OCI-LY7 (cell line): ENCODE measurements at regions not wholly inside any gene's neighbourhood (a gene's known extent, or its start where the extent isn't known, plus 50 kb on each side); places are given as distances from the start of the nearest gene placed in this dataset.

Experiments
- BruUV-seq: library from RNA; stranded (reverse); fragments of 400-500 nt; replicated peaks from 2 replicates; lab custom pipeline; 2021; lab: Mats Ljungman, UMichigan
- CTCF ChIA-PET: fragments of 300-600 bp; sonication (Branson Sonifier 250); formaldehyde crosslinking; loops from one replicate; lab custom pipeline; 2022; ENCODE audit warnings: antibody characterized with exemption; ENCODE audit not compliant: unreplicated experiment; lab: Charles Lee
- POLR2A ChIA-PET: fragments of 300-600 bp; sonication (Branson Sonifier 250); formaldehyde crosslinking; loops from one replicate; lab custom pipeline; 2022; ENCODE audit warnings: antibody characterized with exemption; lab: Charles Lee
- DNase-seq: peaks from one replicate; pipeline ENCODE4 v3.0.0-alpha.2; 2015; ENCODE audit warnings: low spot score
- H2AFZ ChIP-seq: fragments of 200-600 bp; sonication (generic), shearing (Covaris generic); 2 replicates; pipeline ENCODE4 v1.6.1; 2014; ENCODE audit warnings: mild to moderate bottlenecking, antibody characterized with exemption, low read length, moderate library complexity
- H3K27ac ChIP-seq: fragments of 200-600 bp; sonication (generic); 2 replicates; pipeline ENCODE4 v1.5.1; 2014; ENCODE audit warnings: mixed run types, low read depth, mild to moderate bottlenecking, moderate library complexity, low read length, inconsistent platforms; ENCODE audit not compliant: poor library complexity, severe bottlenecking
- H3K36me3 ChIP-seq: fragments of 200-600 bp; sonication (generic); 2 replicates; pipeline ENCODE4 v1.6.1; 2014; ENCODE audit warnings: mild to moderate bottlenecking, antibody characterized with exemption, low read length, moderate library complexity, mixed read lengths; ENCODE audit not compliant: insufficient read depth
- H3K4me1 ChIP-seq: fragments of 200-600 bp; sonication (generic); 2 replicates; pipeline ENCODE4 v1.5.1; 2014; ENCODE audit warnings: mild to moderate bottlenecking, low read length; ENCODE audit not compliant: insufficient read depth, poor library complexity, severe bottlenecking
- H3K4me2 ChIP-seq: fragments of 200-600 bp; sonication (generic); 2 replicates; pipeline ENCODE4 v1.6.1; 2014; ENCODE audit warnings: mild to moderate bottlenecking, low read length
- H3K4me3 ChIP-seq: fragments of 200-600 bp; sonication (generic); 2 replicates; pipeline ENCODE4 v1.5.1; 2014; ENCODE audit warnings: mild to moderate bottlenecking, low read depth, low read length; ENCODE audit not compliant: poor library complexity, severe bottlenecking
- H3K79me2 ChIP-seq: fragments of 200-600 bp; sonication (generic); 2 replicates; pipeline ENCODE4 v1.6.1; 2016; ENCODE audit warnings: low read depth, mild to moderate bottlenecking, low read length, moderate library complexity, mixed read lengths; ENCODE audit not compliant: insufficient read depth
- H3K9me2 ChIP-seq: fragments of 200-600 bp; sonication (generic); 2 replicates; pipeline ENCODE4 v1.6.1; 2016; ENCODE audit warnings: mild to moderate bottlenecking, low read length, mixed read lengths; ENCODE audit not compliant: insufficient read depth
- H3K9me3 ChIP-seq: fragments of 200-600 bp; sonication (generic); 2 replicates; pipeline ENCODE4 v1.6.1; 2014; ENCODE audit warnings: mild to moderate bottlenecking, mixed run types, low read length, mixed read lengths
- H4K20me1 ChIP-seq: fragments of 200-600 bp; sonication (generic); 2 replicates; pipeline ENCODE4 v1.6.1; 2014; ENCODE audit warnings: mild to moderate bottlenecking, antibody characterized with exemption, low read length, moderate library complexity, mixed read lengths; ENCODE audit not compliant: insufficient read depth
- EZH2phosphoT487 ChIP-seq: fragments of 200-600 bp; sonication (generic); IDR thresholded peaks from 2 replicates; pipeline ENCODE4 v1.6.1; 2018; ENCODE audit warnings: low read depth, borderline replicate concordance, mild to moderate bottlenecking, mixed run types, antibody characterized with exemption, low read length, moderate library complexity, mixed read lengths
- intact Hi-C: fragments of 100-400 bp; cut with micrococcal nuclease; formaldehyde crosslinking; loops from one replicate; pipeline ENCODE4 v1.10.0; 2022; ENCODE audit not compliant: unreplicated experiment
- TF ChIP-seq, protein P1 (sequence below): fragments of 200-600 bp; sonication (generic); conservative IDR thresholded peaks from 2 replicates; pipeline ENCODE4 v1.5.1; 2014; ENCODE audit warnings: mild to moderate bottlenecking, antibody characterized with exemption, low read length, moderate library complexity, mixed read lengths

GRCh38 chr7:109694149-109695071 is 1124.7 kb downstream of the DNAJB9 start:
- Histone ChIP-seq H3K4me3 (no peak overlapping the region), H3K27ac (no peak overlapping the region), H3K4me2 (no peak overlapping the region), H3K9me3 (no peaks in the 10 kb centered on the region), H3K4me1 (no peaks in the 10 kb centered on the region), H3K36me3 (no peaks in the 10 kb centered on the region), H4K20me1 (no peaks in the 10 kb centered on the region), H3K9me2 (no peaks in the 10 kb centered on the region), H2AFZ (no peak overlapping the region), H3K79me2 (no peaks in the 10 kb centered on the region)
- DNase-seq, result no peak
- POLR2A ChIA-PET, result interaction anchor here (0.6 kb wide), 1 partner anchor 12 kb away, joined by 4 read pairs; no protein-coding TSS in a partner anchor
- no TSS peak for BruUV-seq
- no peak for TF ChIP-seq EZH2phosphoT487
- TF ChIP-seq, protein P1, sequence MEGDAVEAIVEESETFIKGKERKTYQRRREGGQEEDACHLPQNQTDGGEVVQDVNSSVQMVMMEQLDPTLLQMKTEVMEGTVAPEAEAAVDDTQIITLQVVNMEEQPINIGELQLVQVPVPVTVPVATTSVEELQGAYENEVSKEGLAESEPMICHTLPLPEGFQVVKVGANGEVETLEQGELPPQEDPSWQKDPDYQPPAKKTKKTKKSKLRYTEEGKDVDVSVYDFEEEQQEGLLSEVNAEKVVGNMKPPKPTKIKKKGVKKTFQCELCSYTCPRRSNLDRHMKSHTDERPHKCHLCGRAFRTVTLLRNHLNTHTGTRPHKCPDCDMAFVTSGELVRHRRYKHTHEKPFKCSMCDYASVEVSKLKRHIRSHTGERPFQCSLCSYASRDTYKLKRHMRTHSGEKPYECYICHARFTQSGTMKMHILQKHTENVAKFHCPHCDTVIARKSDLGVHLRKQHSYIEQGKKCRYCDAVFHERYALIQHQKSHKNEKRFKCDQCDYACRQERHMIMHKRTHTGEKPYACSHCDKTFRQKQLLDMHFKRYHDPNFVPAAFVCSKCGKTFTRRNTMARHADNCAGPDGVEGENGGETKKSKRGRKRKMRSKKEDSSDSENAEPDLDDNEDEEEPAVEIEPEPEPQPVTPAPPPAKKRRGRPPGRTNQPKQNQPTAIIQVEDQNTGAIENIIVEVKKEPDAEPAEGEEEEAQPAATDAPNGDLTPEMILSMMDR, result no peak
- intact Hi-C loops, result no loop called here
- CTCF ChIA-PET, result no interaction called here

DNA sequence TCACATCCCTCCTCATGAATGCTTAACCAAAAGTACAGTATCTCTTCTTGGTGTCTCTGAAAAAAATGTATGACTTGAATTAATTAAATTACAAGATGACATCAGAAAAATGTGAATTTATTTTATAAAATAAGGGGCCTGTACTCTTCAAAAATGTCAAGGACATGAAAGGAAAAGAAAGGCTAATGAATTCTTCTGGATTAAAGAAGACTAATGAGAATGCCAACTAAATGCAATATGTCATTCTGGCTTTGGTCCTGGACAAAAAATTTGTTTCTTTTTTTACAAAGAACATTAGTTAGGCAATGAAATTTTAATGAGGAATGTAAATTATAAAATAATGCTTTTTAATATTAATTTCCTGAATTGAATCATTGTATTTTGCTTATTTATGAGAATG is 1125.7 kb downstream of the DNAJB9 start:
- DNase-seq, result no peak
- H3K9me3 ChIP-seq, result no peaks in the 10 kb centered on the region
- H3K9me2 ChIP-seq, result no peaks in the 10 kb centered on the region
- TF ChIP-seq, protein P1, result no peak
- TF ChIP-seq EZH2phosphoT487, result no peak
- no peaks in the 10 kb centered on the region for H3K36me3 ChIP-seq
- BruUV-seq, result no TSS peak
- H2AFZ ChIP-seq, result no peak overlapping the region
- POLR2A ChIA-PET, result no interaction called here
- intact Hi-C loops, result no loop called here
- no peak overlapping the region for H3K4me2 ChIP-seq
- CTCF ChIA-PET, result no interaction called here
- H3K27ac ChIP-seq, result no peak overlapping the region
- H3K4me1 ChIP-seq, result no peaks in the 10 kb centered on the region
- H3K79me2 ChIP-seq, result no peaks in the 10 kb centered on the region
- H3K4me3 ChIP-seq, result no peak overlapping the region
- H4K20me1 ChIP-seq, result no peaks in the 10 kb centered on the region

- BruUV-seq, result no TSS peak
- no peak for TF ChIP-seq EZH2phosphoT487
- TF ChIP-seq, protein P1, result no peak
- no peak overlapping the region for H3K4me2 ChIP-seq
- CTCF ChIA-PET, result no interaction called here
- no peaks in the 10 kb centered on the region for H3K9me3 ChIP-seq
- H3K4me3 ChIP-seq, result no peak overlapping the region
- intact Hi-C loops, result no loop called here
- no peaks in the 10 kb centered on the region for H3K4me1 ChIP-seq
- H3K36me3 ChIP-seq, result no peaks in the 10 kb centered on the region
- H4K20me1 ChIP-seq, result no peaks in the 10 kb centered on the region
- no peak overlapping the region for H2AFZ ChIP-seq
- H3K27ac ChIP-seq, result no peak overlapping the region
- H3K9me2 ChIP-seq, result no peaks in the 10 kb centered on the region
- no peak for DNase-seq
- H3K79me2 ChIP-seq, result no peaks in the 10 kb centered on the region
- POLR2A ChIA-PET, result no interaction called here
Observed at GRCh38 chr7:109696723-109697122, 1127.0 kb downstream of the DNAJB9 start.
